ENCODE measurements at regions not wholly inside any gene's neighbourhood (a gene's known extent, or its start where the extent isn't known, plus 50 kb on each side); places are given as distances from the start of the nearest gene placed in this dataset.
"Not testable (repeated sequence)": the region's sequence is repeated elsewhere in the genome, so short reads cannot be mapped to it uniquely, and the experiment has no call there.

DNA sequence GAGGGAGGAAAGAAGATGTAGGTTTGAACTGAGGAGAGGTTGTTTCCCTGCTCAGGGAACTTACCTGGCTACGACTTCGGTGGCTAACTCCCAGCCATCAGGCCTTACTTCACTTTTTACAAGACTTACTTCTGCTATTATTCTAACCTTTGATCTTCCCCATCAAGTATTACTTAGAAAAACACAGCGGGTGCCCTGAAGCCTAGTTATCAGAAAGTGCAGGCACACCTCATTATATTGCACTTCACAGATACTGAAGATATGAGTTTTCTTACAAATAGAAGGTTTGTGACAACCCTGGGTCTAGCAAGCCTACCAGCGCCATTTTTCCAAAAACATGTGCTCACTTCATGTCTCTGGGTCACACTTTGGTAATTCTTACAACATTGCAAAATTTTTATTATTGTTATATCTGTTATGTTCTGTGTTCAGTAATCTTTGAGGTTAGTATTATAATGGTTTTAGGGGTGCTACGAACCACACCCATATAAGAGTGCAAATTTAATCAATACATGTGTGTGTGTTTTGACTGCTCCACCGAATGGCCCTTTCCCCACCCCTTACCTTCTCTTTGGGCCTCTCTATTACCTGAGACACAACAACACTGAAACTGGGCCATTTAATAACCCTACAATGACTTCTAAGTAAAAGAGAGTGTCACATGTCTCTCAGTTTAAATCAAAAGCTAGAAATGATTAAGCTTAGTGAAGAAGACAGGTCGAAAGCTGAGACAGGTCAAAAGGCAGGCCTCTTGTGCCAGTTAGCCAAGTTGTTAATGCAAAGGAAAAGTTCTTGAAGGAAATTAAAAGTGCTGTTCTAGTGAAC is 2102.7 kb upstream of the WWC1 start:
- no peak for DNase-seq

DNA sequence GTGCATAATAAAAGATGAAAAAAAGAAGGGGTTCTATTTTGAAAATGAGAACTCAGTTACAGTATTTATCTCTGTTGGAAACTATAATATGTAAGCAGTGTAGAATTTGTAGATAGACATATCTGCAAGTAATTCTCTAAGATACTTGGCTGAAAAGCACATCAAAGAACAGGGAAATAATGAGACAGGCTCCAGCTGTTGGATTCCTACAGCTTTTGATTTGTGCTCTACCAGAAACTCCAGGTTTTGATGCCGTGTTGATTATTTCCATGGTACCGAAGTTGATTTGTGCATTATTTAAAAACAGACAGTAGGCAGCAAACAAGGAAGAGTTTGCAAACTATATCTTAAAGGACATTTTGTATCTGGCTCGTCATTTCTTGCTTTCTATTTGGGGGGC is 2098.7 kb upstream of the WWC1 start:
- no peak for DNase-seq

DNA sequence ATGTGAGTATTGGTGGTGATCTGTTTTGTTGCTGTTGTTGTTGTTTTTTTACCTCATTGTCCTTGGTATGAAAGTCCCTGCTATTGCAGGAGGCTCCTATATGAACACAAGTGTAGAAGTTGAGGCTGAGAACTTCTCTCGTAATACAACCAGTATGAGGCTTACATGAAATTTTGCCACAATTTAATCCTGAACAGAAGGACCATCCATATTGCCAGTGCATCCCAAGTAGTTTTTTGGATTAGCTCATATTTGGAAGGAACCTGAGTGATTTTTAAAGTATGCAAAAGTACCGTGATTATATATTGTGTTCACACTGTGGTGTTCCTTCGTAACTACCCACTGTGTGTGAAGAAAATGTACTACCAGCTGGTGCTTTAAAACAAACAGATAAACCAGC is 2095.5 kb upstream of the WWC1 start:
- no peak for DNase-seq

DNA sequence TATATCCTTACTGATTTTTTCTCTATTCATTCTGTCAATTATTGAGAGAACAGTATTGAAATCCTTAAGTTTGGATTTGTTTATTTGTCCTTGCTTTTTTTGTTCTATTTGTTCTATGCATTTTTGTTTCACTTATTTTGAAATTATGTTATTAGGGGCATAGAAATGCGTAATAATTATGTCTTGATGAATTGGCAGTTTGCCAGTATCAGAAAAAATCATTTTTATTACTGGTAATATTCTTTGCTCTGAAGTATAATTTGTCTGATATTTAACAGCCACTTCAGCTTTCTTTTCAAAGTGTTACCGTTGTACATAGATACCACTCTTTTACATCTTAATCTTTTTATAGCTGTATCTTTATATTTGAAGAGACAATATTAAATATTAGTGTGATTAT is 2090.9 kb upstream of the WWC1 start:
- no peak for DNase-seq

DNA sequence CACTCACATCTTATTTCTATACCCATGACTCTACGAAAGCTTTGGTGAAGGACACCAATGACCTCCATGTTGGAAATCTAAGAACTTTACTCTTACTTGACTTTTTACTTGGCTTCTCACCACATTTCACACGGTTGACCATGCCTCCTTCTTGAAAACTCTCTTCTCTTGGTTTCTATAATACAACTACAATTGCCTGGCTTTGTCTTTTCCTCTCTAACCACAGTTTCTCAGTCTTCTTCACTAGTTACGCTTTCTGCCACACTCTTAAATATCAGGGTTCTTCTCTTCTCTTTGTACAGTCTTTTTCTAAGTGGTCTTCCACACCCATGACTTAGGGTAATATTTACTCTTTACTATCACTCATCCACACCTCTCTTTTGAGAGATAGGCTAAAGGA is 2079.8 kb upstream of the WWC1 start:
- DNase-seq, result no peak

DNA sequence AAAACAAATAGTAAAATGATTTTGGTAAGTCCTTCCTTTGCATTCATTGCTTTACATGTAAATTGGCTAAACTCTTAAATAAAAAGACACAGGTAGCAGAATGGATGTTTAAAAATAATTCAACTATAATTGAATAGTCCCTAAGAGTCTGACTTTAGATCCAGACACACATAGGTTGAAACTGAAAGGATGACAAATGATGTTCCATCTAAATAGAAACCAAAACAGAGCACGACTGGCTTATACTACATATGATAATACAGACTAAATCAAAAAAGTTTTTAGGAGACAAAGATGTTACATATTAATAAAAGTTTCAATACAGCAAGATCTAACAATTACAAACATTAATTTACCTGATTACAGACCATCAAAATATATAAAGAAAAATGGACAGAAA is 2055.1 kb upstream of the WWC1 start:
- DNase-seq, result no peak

DNA sequence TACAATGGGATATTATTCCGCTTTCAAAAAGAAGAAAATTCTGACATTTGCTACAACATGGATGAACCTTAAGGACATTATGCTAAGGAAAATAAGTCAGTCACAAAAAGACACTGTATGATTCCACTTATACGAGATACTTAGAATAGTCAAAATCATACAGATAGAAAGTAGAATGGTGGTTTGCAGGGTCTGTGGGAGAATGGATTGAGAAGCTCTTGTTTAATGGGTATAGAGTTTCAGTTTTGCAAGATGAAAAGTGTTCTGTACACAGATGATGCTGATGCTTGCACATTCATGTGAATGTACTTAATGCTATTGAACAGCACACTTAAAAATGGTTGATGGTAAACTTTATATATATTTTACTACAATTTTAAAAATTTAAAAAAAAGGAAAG is 2050.7 kb upstream of the WWC1 start:
- DNase-seq, result no peak

DNA sequence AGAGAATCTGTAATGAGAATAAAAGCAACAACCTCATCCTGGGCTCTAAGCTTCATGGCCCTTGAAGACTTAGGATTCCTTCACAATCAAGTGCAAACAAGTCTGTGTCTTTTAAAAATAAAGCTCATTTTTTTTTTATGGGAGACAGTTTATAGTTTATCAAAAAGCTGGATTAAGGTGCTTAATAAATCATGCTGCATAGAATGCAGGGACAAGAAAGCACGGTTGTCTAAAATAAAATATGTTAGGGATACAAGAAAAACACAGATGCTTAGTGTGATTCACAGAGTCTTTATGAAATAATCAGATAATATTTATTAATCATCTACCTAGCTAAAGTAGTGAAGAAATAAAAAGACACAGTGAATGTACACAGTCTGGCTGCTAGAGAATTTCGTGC is 2045.9 kb upstream of the WWC1 start:
- no peak for DNase-seq

DNA sequence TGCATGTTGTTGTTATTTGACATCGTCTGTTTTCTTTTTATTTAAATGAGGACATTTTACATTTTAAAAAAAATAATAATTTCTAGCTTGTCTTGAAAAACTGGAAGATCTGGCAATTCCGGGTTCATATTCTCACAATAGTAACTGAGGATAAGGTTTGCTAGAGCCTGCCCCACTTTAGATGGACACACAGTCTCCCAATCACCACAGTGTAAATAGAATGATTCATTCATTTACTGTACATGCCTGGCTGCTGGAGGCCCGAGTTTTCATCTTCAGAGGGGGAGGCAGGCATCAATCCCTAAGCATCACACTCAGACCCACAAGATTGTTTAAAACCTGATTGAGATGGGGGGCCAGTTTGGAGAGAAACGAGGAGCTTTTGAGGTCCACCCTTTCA is 2039.7 kb upstream of the WWC1 start:
- DNase-seq, result no peak

DNA sequence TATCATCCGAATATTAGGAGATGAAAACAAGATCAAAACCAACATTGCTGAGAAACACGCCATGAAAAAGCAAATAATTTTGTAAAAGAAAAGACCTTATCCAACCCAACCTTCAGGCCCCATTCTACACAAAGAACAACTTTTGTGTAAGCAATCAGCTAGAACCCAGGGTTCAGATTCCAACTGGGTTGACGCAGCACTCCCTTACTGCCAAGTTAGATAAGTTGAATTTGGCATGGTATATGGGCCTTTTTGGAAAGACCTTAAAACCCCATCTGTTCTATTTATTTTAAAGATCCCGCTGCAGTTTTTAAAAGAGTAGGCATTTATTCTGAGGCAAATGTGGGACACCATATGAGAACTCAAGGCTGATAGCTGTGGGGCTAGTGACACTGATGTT is 2033.8 kb upstream of the WWC1 start:
- no peak for DNase-seq

DNA sequence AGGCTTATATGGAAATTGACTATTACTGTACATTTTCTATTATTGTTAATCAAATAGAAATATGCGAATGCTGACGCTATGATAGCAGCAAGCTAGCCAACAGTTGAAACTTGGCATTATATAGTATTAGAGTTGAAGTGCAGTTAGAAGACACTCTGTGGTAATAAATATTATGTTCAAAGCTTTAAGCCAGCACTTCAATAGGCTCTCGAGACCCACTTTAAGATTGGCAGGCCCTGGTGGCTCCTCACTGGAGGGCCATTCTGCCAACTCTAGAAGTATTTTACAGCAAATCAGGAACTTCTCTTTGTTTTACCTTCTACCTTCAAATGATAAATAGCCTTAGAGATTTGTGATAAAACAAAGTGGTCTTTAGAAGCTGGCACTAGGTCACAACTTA is 2029.0 kb upstream of the WWC1 start:
- no peak for DNase-seq

DNA sequence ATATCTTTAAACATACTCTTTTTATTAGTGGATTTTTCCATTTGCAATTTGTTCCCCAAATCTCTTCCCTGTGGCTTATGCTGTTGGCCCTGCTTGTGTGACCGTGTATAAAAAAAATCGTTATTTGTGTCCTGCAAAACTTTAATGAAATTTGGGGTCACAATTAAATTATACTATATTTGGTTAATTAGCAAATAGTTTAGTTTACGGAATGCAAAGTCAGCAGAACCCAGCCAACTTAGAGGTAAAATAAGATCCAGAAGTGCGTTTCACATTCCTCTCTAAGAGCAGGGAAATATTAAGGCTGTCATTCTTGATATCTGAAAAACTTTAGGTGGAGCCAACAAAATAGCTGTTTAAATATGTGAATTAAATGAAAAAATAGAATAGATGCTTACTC is 2023.5 kb upstream of the WWC1 start:
- no peak for DNase-seq

DNA sequence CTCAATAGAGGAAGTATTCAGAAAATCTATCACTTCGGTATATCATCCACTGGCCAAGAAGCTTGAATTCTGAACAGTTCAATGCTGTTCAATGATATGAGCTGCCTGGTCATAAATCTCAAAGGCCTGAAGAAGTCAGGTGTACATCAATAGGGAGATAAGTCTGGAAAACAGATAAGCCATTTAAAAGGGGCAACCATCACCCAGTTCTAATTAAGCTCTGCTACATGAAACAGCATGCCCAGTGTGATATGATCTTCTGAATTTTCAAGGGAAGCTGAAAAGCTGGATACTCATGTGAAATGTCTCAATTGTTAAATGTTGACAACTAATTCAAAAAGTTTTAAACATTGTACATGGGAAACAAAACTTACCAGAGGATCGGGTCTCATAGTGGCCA is 2020.7 kb upstream of the WWC1 start:
- DNase-seq, result no peak

DNA sequence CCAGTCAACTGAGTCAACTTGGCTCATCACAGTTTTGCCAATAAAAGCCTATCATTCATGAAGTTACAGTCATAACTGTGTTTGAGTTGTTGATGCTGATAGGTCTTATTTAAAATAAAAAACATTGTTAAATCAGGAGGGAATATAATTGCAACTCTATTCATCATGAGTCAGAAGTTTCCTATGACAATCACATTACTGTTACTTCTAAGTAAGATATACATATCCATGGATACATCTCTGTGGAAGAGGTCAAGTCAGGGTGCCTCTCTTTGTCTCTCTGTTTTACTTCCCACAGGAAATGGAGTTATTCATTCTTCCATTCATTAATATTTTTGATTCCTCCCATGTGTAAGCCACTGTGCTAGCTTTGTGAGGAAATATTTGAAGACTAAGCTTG is 2015.4 kb upstream of the WWC1 start:
- no peak for DNase-seq

DNA sequence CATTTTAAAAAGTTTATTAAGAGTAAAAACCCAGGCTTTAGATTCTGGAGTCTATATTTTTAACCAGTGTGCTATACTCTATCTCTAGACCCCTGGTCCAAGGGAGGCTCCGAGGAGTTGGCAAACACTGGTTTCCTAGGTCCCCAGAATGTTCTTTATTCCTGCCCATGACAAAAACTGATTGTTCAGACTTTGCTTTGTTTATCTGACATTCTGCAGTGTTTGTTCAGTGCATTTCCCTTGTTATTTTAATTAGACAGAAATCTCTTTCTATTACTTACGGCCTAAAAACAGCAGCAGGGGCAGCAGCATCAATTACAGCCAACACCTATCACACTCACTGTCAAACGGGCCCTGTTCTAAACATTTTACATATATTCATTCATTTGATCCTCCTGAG is 2011.6 kb upstream of the WWC1 start:
- no peak for DNase-seq

DNA sequence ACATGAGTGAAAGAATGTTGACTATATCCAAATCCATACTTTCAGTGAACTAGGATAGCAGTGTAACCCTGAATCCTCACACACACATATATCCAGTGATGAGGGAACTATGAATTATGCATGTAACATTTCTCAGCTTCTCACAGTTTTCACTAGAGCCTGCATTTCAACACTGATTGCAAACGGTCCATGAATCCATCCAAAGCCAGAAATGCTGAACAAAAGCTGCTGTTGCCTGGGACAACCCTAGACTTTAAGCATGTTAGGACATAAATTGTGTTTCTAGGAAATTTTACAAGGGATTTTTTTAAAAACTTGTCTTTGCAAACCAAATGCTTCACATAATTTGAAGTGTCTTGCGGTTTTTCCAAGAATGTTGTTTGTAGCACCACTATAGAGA is 2010.0 kb upstream of the WWC1 start:
- DNase-seq, result no peak

DNA sequence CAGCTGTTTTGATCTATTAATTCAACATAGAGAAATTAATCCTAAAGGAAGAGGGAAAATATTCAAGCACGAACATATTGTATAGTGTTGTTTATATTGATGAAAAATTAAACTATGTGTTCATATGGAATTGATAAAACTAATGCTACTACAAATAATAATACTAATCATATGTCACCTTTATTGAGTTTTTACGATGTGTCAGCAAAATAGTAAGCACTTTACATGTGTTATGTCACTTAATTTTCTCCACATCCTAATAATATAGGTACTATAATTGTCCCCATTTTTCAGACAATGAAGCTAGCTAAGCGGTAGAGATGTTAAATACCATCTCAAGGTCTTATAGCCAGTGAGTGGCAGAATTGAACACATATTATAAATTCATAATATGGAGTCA is 2008.5 kb upstream of the WWC1 start:
- no peak for DNase-seq

DNA sequence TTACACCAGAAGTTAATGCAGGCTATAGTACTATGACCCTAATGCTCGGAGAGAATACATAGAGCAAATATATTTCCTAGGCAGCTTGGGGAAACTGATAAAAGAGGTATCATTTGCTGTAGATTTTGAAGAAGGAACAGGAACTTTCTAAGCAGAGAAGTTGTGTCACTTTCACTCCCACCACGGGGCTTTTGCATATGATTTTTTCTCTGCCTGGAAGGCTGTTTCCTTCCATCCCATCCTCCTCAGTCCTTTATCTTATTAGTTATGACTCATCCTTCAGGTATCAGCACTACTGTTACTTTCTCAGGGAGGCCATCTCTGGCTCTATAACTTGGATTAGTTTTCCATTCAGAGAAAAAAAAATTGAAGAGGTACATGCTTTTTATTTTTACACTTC is 2006.1 kb upstream of the WWC1 start:
- DNase-seq, result no peak

DNA sequence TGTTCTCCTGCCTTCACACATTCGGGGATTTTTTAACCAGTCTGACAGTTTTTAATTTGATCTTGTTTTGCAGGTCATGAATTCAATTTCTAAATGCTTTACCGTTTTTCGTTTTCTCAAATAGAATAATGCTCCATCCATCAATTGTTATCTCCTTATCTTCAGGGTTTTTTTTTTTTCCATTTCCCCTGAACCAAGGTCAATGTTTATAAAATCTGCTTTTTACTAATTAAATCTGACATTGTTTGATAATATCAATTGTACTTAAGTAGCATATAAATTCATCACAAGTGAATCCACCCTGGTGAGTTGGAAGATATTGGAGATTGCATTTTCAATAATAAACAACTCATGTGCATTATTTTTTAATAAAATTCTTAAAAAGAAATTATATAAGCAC is 2004.6 kb upstream of the WWC1 start:
- no peak for DNase-seq

DNA sequence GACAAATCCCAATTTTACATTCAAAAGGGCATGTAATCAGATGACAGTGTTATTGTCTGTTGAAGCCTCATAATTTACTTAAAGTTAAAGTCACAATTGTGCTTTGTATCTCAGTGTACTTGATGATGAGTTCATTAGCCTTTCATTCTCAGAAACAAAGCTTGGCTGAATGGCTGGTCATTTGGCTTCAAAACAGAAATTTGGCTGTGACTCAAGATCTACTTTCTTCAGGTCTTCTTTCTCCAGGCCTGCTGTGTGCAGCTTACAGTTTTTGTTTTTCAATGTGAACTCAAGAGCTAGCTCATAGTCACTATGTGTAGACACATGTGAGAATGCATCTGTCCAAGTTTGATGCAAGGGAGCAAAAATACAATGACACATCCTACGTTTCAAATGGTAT is 2003.6 kb upstream of the WWC1 start:
- DNase-seq, result no peak

DNA sequence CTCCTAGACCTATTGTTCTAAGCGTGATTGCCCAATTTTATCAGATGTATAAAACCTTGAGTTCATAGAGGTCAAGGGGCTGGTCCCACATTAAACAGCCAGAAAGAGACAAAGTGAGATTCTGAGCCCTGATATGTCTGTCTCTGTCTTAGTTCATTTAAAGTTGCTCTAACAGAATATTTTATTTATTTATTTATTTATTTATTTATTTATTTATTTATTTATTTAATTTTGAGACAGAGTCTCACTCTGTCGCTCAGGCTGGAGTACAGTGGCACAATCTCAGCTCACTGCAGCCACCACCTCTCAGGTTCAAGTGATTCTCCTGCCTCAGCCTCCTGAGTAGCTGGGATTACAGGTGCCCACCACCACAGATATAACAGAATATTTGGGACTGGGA is 1999.6 kb upstream of the WWC1 start:
- not testable (repeated sequence) for DNase-seq

DNA sequence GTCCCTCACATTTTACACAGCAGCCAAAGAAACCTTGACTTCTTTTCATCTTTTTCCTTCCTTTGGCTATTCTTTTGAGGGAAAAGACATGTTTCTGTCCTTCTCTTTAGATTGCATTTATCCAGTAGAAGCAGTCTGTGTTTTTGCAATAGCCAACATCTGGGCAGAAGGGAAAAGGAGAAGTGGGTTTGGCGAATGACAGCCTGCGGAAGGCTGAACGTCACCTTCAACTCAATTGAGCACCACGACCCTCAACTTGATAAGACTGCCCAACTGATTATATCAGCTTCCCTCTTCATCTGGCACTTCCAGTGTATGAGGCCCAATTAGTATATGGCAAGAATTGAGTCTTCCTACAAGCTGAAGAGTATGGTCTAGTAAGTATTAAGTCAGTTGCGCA is 1997.6 kb upstream of the WWC1 start:
- no peak for DNase-seq

DNA sequence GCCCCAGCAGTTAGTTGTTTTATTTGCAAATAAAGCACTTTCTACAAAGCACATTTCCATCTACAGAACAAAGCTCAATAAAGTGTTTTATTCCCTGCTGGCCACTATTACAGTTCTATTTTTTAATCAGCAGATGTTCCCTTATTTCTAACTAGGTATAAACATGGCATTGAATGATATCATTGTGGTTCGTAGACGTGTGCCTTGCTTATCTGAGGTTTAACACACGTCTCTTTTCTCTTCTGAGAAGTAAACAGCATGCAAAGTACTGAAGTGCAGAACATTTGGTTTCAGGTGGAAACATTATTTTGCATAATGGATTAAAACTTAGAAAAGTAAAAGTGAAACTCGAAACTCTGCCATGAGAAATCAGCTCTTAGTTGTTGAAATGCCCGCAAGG is 1989.3 kb upstream of the WWC1 start:
- no peak for DNase-seq

DNA sequence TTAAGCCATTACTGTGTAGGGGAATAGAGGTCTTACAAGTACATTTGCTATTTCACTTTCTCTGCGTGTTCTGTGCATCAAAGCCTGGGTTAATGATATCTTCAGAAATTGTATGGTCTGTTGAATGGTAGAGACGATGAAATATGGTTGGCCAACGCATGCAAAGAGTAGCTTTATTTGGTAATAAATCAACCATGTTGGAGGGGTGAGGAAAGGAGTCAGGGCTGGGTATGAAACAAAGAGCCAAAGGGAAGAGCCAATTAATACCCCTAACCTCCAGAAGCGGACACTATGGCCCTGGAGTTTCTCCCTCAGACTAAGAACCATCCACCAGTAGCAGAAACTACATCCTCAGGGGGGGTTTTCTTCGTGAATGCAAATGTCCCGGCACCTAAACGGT is 1974.0 kb upstream of the WWC1 start:
- no peak for DNase-seq

DNA sequence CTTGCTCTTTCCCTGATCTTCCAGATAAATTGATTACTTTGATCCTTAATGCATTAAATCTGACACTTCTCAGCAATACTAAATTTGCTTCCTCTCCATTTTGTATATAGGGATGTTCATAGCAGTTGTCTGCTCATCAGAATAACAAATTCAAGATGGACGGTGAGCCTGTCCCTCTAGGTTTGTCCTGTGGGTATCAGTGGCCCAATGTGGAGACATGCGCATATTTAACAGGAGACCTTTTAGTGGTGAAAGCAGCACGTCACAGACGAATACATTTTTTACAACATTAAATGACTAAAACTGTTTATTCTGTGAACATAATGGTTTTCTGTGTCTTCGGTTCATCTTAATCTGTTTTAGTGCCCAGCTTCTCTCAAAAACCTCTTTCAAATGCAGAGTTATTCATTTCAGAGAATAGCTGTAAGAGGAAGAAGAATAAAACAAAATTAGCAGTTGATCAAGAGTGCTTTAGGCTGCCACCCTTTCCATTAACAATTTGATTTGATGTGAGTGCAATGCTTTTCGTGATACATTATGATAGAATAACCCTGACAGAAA is 1970.4 kb upstream of the WWC1 start:
- DNase-seq, result no peak
